Prostate gland (tissue), 2 donors: ENCODE measurements at regions not wholly inside any gene's neighbourhood (a gene's known extent, or its start where the extent isn't known, plus 50 kb on each side); places are given as distances from the start of the nearest gene placed in this dataset.

Experiments used
- DNase-seq: peaks from one replicate; pipeline ENCODE4 v3.0.0-alpha.2; 2019; ENCODE audit warnings: low spot score
- H3K27ac ChIP-seq, 2 donors: fragments of 200-600 bp; sonication (generic); 2 replicates each; pipeline ENCODE4 v1.5.1; 2017 to 2019
- H3K27me3 ChIP-seq: fragments of 200-600 bp; sonication (generic); replicated peaks from 2 replicates; pipeline ENCODE4 v1.5.1; 2019; ENCODE audit not compliant: insufficient read depth
- H3K36me3 ChIP-seq, 2 donors: fragments of 200-600 bp; sonication (generic); 1 replicate in 1 of 2; 2 replicates in 1 of 2; pipeline versions ENCODE4 v1.5.1 to v1.8.1; 2017 to 2019
- H3K4me1 ChIP-seq: fragments of 200-600 bp; sonication (generic); replicated peaks from 2 replicates; pipeline ENCODE4 v1.5.1; 2019
- H3K4me3 ChIP-seq, 2 donors: fragments of 200-600 bp; sonication (generic); 2 replicates each; pipeline ENCODE4 v1.5.1; 2017 to 2019
- H3K9me3 ChIP-seq: fragments of 200-600 bp; sonication (generic); 2 replicates; pipeline ENCODE4 v1.5.1; 2017
- POLR2A ChIP-seq: fragments of 450-650 bp; IDR thresholded peaks from one replicate; pipeline ENCODE4 v1.6.1; 2016; ENCODE audit warnings: antibody characterized with exemption, mild to moderate bottlenecking
- POLR2AphosphoS5 ChIP-seq: sonication (generic); formaldehyde crosslinking; IDR thresholded peaks from one replicate; pipeline ENCODE4 v1.6.1; 2017; ENCODE audit warnings: antibody characterized with exemption
- WGBS: methylation state at CpG from one replicate; pipeline ENCODE4 v1.1.5; 2018; 5-methylcytosine and 5-hydroxymethylcytosine counted together
- intact Hi-C: fragments of 100-400 bp; cut with DNase I; formaldehyde crosslinking; loops from one replicate; pipeline ENCODE4 v1.14.2; 2022
- TF ChIP-seq, protein P1 (sequence below), 4 experiments: fragments of 200-600 bp in 2 of 4; fragments of 450-650 bp in 2 of 4; sonication (generic) in 2 of 4; IDR thresholded peaks; 1 replicate in 3 of 4; 2 replicates in 1 of 4; pipeline ENCODE4 v1.5.1; 2016 to 2019; ENCODE audit warnings: antibody characterized with exemption in 4 of 4, mild to moderate bottlenecking in 2 of 4, moderate library complexity in 2 of 4

DNA sequence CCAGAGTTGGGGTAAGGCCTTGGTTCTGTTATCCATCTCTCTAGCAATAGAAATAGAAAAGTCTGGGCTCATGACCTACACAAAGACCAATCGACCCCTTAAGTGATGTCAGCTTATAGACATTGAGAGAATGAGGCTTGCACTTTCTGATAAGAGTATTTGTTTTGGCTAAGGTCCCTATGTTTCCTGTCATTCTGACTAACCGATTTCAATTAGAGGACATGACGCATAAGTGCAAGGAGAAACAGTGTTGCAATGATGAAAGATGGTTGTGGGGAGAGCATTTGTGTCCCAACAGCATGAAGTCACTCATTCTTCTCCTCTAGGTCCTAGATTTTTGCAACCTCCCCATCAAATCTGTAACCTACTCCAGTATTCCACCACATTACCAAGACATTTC, 255.1 kb downstream of the MAT2B start:
- no peaks in the 10 kb centered on the region for H3K9me3 ChIP-seq
- no peaks in the 10 kb centered on the region for H3K36me3 ChIP-seq
- no peak overlapping the region for H3K27ac ChIP-seq
- 60% methylated on average over 3 of the region's 3 CpGs for WGBS
- no peaks in the 10 kb centered on the region for H3K4me1 ChIP-seq
- H3K27me3 ChIP-seq, result no peaks in the 10 kb centered on the region
- no peak for TF ChIP-seq POLR2AphosphoS5
- TF ChIP-seq, protein P1, sequence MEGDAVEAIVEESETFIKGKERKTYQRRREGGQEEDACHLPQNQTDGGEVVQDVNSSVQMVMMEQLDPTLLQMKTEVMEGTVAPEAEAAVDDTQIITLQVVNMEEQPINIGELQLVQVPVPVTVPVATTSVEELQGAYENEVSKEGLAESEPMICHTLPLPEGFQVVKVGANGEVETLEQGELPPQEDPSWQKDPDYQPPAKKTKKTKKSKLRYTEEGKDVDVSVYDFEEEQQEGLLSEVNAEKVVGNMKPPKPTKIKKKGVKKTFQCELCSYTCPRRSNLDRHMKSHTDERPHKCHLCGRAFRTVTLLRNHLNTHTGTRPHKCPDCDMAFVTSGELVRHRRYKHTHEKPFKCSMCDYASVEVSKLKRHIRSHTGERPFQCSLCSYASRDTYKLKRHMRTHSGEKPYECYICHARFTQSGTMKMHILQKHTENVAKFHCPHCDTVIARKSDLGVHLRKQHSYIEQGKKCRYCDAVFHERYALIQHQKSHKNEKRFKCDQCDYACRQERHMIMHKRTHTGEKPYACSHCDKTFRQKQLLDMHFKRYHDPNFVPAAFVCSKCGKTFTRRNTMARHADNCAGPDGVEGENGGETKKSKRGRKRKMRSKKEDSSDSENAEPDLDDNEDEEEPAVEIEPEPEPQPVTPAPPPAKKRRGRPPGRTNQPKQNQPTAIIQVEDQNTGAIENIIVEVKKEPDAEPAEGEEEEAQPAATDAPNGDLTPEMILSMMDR (IDR thresholded peaks at IDR 0.05), result no peak
- TF ChIP-seq POLR2A, result no peak
- DNase-seq, result no peak
- intact Hi-C loops, result no loop called here
- no peak overlapping the region for H3K4me3 ChIP-seq

GRCh38 chr5:163766936-163767670, 261.7 kb downstream of the MAT2B start:
- H3K27me3 ChIP-seq, result no peaks in the 10 kb centered on the region
- no peak for DNase-seq
- no peak overlapping the region for H3K27ac ChIP-seq
- intact Hi-C loops, result no loop called here
- H3K9me3 ChIP-seq, result no peaks in the 10 kb centered on the region
- WGBS, result 62% methylated on average over 8 of the region's 8 CpGs
- H3K4me1 ChIP-seq, result no peaks in the 10 kb centered on the region
- TF ChIP-seq, protein P1 (IDR thresholded peaks at IDR 0.05), result no peak
- no peak for TF ChIP-seq POLR2A
- no peak for TF ChIP-seq POLR2AphosphoS5
- no peaks in the 10 kb centered on the region for H3K36me3 ChIP-seq
- no peak overlapping the region for H3K4me3 ChIP-seq

- no peak overlapping the region for H3K27ac ChIP-seq
- H3K4me1 ChIP-seq, result no peaks in the 10 kb centered on the region
- no peaks in the 10 kb centered on the region for H3K9me3 ChIP-seq
- intact Hi-C loops, result no loop called here
- TF ChIP-seq, protein P1 (IDR thresholded peaks at IDR 0.05), result no peak
- no peak for TF ChIP-seq POLR2A
- no peak for TF ChIP-seq POLR2AphosphoS5
- H3K4me3 ChIP-seq, result no peak overlapping the region
- H3K27me3 ChIP-seq, result no peaks in the 10 kb centered on the region
- no peak for DNase-seq
- H3K36me3 ChIP-seq, result no peaks in the 10 kb centered on the region
- 40% methylated on average over 2 of the region's 2 CpGs for WGBS
These were observed 265.2 kb downstream of the MAT2B start for GRCh38 chr5:163770625-163771024.

DNA sequence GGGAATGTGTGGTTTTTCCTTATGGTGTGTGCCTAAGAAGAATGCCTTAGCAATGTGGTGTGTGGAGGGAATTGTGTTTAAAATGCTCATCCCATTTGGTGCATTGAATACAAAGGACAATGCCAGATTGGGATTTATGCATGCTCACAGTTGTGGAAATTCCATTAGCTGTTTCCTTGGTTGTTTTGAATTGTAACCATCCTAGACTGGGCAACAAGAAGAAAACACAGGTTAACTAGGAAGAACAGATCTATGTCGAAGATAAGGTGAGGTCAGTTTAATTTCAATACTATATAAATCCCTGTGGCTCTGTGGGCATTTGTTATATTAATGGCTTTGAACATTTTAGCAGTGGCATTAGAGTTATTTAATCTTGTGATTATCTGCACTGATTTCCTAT, 266.8 kb downstream of the MAT2B start:
- intact Hi-C loops, result no loop called here
- TF ChIP-seq POLR2A (no peak), POLR2AphosphoS5 (no peak)
- TF ChIP-seq, protein P1 (IDR thresholded peaks at IDR 0.05), result no peak
- no peak for DNase-seq
- no peak overlapping the region for H3K27ac ChIP-seq
- WGBS, result 47% methylated on average over 1 of the region's 1 CpG
- H3K36me3 ChIP-seq, result no peaks in the 10 kb centered on the region
- H3K27me3 ChIP-seq, result no peaks in the 10 kb centered on the region
- no peak overlapping the region for H3K4me3 ChIP-seq
- no peaks in the 10 kb centered on the region for H3K9me3 ChIP-seq
- H3K4me1 ChIP-seq, result no peaks in the 10 kb centered on the region

DNA sequence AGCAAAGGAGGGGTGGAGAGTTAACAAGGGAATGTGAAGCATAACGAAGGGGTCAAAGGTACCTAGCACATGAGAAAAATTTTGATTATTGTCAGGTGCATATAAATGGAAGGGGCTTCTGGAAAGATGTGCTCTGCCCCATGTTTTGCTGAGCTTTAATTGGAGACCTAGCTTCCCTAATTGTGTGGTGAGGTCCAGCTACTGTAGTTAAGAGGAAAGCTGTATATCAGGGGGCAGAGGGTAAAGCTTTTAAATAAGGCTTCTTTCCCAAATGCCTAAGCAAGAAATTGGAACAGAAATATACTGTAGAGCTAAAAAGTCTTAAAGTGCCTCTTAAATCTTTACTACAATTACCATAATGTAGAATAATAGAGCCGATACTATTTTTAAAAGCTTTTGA, 267.2 kb downstream of the MAT2B start:
- Histone ChIP-seq H3K27ac (no peak overlapping the region), H3K27me3 (no peaks in the 10 kb centered on the region), H3K36me3 (no peaks in the 10 kb centered on the region), H3K4me3 (no peak overlapping the region), H3K4me1 (no peaks in the 10 kb centered on the region), H3K9me3 (no peaks in the 10 kb centered on the region)
- intact Hi-C loops, result no loop called here
- no peak for DNase-seq
- WGBS, result 33% methylated on average over 2 of the region's 2 CpGs
- TF ChIP-seq, protein P1 (IDR thresholded peaks at IDR 0.05), result no peak
- TF ChIP-seq POLR2AphosphoS5 (no peak), POLR2A (no peak)
